PFSK-1 (cell line): ENCODE measurements at regions not wholly inside any gene's neighbourhood (a gene's known extent, or its start where the extent isn't known, plus 50 kb on each side); places are given as distances from the start of the nearest gene placed in this dataset.

Experiments used
- TAF1 ChIP-seq: IDR thresholded peaks from 2 replicates; pipeline ENCODE4 v1.6.1; 2012; ENCODE audit warnings: low read length, control low read depth, borderline replicate concordance; ENCODE audit not compliant: insufficient read depth
- TF ChIP-seq, protein P1 (sequence below), 2 experiments: IDR thresholded peaks; 2 replicates each; pipeline versions ENCODE4 v1.6.1 to v1.8.0; 2011 to 2012; ENCODE audit warnings: low read depth in 2 of 2, low read length in 2 of 2, control low read depth in 1 of 2, inconsistent platforms in 1 of 2, mild to moderate bottlenecking in 1 of 2, moderate library complexity in 1 of 2; ENCODE audit not compliant: insufficient read depth in 1 of 2

GRCh38 chr3:113058188-113058587 is 67.4 kb downstream of the GTPBP8 start:
- TF ChIP-seq, protein P1, sequence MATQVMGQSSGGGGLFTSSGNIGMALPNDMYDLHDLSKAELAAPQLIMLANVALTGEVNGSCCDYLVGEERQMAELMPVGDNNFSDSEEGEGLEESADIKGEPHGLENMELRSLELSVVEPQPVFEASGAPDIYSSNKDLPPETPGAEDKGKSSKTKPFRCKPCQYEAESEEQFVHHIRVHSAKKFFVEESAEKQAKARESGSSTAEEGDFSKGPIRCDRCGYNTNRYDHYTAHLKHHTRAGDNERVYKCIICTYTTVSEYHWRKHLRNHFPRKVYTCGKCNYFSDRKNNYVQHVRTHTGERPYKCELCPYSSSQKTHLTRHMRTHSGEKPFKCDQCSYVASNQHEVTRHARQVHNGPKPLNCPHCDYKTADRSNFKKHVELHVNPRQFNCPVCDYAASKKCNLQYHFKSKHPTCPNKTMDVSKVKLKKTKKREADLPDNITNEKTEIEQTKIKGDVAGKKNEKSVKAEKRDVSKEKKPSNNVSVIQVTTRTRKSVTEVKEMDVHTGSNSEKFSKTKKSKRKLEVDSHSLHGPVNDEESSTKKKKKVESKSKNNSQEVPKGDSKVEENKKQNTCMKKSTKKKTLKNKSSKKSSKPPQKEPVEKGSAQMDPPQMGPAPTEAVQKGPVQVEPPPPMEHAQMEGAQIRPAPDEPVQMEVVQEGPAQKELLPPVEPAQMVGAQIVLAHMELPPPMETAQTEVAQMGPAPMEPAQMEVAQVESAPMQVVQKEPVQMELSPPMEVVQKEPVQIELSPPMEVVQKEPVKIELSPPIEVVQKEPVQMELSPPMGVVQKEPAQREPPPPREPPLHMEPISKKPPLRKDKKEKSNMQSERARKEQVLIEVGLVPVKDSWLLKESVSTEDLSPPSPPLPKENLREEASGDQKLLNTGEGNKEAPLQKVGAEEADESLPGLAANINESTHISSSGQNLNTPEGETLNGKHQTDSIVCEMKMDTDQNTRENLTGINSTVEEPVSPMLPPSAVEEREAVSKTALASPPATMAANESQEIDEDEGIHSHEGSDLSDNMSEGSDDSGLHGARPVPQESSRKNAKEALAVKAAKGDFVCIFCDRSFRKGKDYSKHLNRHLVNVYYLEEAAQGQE (IDR thresholded peaks at IDR 0.05; ENCODE audit: insufficient read depth in 1 of 2, low read depth in 2 of 2, low read length in 2 of 2) = no peak
- TF ChIP-seq TAF1 = no peak
